ENCODE measurements at regions not wholly inside any gene's neighbourhood (a gene's known extent, or its start where the extent isn't known, plus 50 kb on each side); places are given as distances from the start of the nearest gene placed in this dataset.

DNA sequence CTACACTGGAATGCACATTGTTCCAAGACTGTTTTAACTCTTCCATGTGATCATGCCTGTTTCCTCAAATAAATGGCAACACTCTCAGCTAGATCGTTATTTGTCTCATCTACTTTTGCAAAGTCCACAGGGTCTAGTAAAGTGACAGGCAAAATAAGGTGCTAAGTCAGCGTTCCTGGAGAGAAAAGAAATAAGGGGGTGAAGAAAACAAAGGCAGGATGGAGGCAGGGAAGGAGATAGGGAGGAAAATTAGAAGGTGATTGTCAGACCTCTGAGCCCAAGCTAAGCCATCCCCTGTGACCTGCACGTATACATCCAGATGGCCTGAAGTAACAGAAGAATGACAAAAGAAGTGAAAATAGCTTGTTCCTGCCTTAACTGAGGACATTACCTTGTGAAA is 132.1 kb downstream of the RAB38 start:
- TF ChIP-seq, protein P1, sequence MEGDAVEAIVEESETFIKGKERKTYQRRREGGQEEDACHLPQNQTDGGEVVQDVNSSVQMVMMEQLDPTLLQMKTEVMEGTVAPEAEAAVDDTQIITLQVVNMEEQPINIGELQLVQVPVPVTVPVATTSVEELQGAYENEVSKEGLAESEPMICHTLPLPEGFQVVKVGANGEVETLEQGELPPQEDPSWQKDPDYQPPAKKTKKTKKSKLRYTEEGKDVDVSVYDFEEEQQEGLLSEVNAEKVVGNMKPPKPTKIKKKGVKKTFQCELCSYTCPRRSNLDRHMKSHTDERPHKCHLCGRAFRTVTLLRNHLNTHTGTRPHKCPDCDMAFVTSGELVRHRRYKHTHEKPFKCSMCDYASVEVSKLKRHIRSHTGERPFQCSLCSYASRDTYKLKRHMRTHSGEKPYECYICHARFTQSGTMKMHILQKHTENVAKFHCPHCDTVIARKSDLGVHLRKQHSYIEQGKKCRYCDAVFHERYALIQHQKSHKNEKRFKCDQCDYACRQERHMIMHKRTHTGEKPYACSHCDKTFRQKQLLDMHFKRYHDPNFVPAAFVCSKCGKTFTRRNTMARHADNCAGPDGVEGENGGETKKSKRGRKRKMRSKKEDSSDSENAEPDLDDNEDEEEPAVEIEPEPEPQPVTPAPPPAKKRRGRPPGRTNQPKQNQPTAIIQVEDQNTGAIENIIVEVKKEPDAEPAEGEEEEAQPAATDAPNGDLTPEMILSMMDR (IDR thresholded peaks at IDR 0.05): no peak
- no peak for TF ChIP-seq POLR2A (IDR thresholded peaks at IDR 0.05)
- TF ChIP-seq EP300 (IDR thresholded peaks at IDR 0.05): no peak

All from tibial nerve (tissue), 4 donors.